ENCODE measurements at regions not wholly inside any gene's neighbourhood (a gene's known extent, or its start where the extent isn't known, plus 50 kb on each side); places are given as distances from the start of the nearest gene placed in this dataset.

- TF ChIP-seq SETDB1 (IDR thresholded peaks at IDR 0.05; ENCODE audit: insufficient read length, low read length) (peak; percentile 99), ZNF664 (tag by site-specific recombination; IDR thresholded peaks at IDR 0.05) (no peak), GLI4 (tag by site-specific recombination; IDR thresholded peaks at IDR 0.05) (no peak), KLF17 (tag by site-specific recombination; IDR thresholded peaks at IDR 0.05) (no peak), ZBTB17 (tag by site-specific recombination; IDR thresholded peaks at IDR 0.05) (no peak), ZBTB21 (tag by site-specific recombination; IDR thresholded peaks at IDR 0.05) (no peak), ZNF660 (tag by site-specific recombination; IDR thresholded peaks at IDR 0.05) (no peak), REST (tag by site-specific recombination; IDR thresholded peaks at IDR 0.05) (no peak), ZBTB26 (tag by site-specific recombination; optimal IDR thresholded peaks at IDR 0.05) (no peak), ZNF239 (tag by site-specific recombination; IDR thresholded peaks at IDR 0.05) (no peak), PRDM10 (tag by site-specific recombination; IDR thresholded peaks at IDR 0.05) (no peak), RBAK (tag by site-specific recombination; IDR thresholded peaks at IDR 0.05) (no peak), ZFHX2 (tag by site-specific recombination; conservative IDR thresholded peaks at IDR 0.05) (no peak), ZNF423 (tag by site-specific recombination; IDR thresholded peaks at IDR 0.05) (no peak), SCRT2 (tag by site-specific recombination; IDR thresholded peaks at IDR 0.05) (peak; percentile 16; the same call in 1 of the 2 replicates), ZNF184 (tag by site-specific recombination; IDR thresholded peaks at IDR 0.05) (peak; percentile 66; the same call in 1 of the 2 replicates), ZNF626 (tag by site-specific recombination; IDR thresholded peaks at IDR 0.05) (peak; percentile 92), ZNF426 (tag by site-specific recombination; IDR thresholded peaks at IDR 0.05) (no peak), SCRT1 (tag by site-specific recombination; IDR thresholded peaks at IDR 0.05; ENCODE audit: borderline replicate concordance) (0 out of 2 replicates have a peak, but pooled peaks have one; percentile 9), ZNF114 (tag by site-specific recombination; IDR thresholded peaks at IDR 0.05) (no peak), OSR2 (tag by site-specific recombination; IDR thresholded peaks at IDR 0.05) (no peak), CTCF (tag by site-specific recombination; IDR thresholded peaks at IDR 0.05) (no peak), ZNF362 (tag by site-specific recombination; IDR thresholded peaks at IDR 0.05) (no peak), ZNF629 (tag by site-specific recombination; IDR thresholded peaks at IDR 0.05) (no peak), OVOL3 (tag by site-specific recombination; IDR thresholded peaks at IDR 0.05) (no peak), BCL6B (tag by site-specific recombination; IDR thresholded peaks at IDR 0.05) (no peak)
Measured at GRCh38 chr21:38887062-38887686, 81.4 kb downstream of the ETS2 start (continued).
